ENCODE measurements at regions not wholly inside any gene's neighbourhood (a gene's known extent, or its start where the extent isn't known, plus 50 kb on each side); places are given as distances from the start of the nearest gene placed in this dataset.
A peak's percentile ranks its signal among the peaks of the same experiment; 100 is the strongest.
"Not testable (repeated sequence)": the region's sequence is repeated elsewhere in the genome, so short reads cannot be mapped to it uniquely, and the experiment has no call there.

DNA sequence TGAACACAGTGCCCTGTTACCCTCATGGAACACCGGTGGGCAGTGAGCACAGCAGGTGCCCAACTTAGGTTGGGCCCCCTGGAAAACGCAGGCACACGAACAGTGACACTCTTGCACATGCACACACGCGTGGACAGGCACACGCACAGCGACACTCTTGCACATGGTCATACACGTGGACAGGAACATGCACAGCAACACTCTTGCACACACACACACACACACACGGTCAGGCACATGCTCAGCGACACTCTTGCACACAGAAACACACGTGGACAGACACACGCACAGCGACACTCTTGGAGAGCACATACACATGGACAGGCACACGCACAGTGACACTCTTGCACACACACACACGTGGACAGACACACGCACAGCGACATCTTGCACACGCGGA, 559.4 kb upstream of the ADAMTS16 start:
- no peak for DNase-seq
- no peak for ATAC-seq
- intact Hi-C loops (cut with DNase I), result no loop called here

DNA sequence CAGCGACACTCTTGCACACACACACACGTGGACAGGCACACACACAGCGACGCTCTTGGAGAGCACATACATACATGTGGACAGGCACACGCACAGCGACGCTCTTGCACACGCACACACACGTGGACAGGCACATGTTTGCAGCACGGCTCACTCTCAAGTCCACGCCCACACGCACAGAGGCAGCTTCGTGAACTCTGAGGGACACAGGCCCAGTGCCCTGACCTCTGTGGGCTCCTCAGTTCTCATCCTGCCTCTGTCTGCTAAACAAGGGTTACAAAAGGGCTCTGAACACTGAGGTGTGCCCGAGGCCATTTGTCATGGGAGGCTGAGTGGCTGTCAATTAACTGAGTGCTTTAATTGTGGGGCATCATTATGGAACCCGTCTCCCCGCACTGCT, 558.8 kb upstream of the ADAMTS16 start:
- no peak for DNase-seq
- intact Hi-C loops (cut with DNase I), result no loop called here

DNA sequence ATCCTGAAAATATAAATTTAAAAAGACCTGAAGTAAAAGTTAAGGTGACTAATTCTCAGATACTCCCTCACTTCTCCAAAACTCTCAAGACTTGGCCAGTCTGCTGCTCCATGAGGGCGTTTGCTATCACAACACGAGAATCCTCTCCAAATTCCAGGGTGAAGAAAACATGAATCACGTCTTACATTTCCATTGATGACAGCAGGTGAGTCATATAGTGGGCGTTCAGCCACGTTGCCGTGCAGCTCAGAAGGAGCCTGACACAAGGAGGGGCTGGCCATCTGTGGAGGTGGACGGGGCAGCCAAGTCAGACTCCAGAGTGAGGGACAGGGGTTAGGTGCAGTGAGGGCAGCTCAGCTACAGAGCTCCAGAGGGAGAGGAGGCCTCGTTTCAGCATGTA, 555.1 kb upstream of the ADAMTS16 start:
- peak; percentile 27 to 95 for ATAC-seq
- DNase-seq, result peak; percentile 23
- intact Hi-C loops (cut with DNase I), result no loop called here

More for the DNA sequence above, 558.8 kb upstream of the ADAMTS16 start:
- ATAC-seq, result no peak

DNA sequence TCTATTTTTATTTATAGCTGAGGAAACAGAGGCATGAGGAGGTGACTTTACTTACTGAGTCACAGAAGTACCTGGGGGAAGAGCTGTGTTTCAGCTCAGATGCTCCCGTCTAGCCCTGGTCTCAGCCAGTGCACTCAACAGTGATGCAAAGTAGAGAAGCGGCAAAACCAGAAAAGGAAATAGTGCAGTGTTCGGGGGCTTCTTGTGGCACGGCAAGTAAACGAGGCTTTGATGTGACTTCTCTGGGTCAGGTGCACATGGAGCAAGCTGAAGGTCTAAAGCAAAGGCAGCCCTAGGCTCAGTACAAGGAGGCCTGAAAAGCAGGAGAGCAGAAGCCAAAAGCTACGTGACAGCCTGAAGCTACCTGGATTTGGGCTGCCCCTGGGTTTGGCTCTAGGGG, 526.7 kb upstream of the ADAMTS16 start:
- DNase-seq, result no peak
- no peak for ATAC-seq
- intact Hi-C loops (cut with DNase I), result no loop called here

DNA sequence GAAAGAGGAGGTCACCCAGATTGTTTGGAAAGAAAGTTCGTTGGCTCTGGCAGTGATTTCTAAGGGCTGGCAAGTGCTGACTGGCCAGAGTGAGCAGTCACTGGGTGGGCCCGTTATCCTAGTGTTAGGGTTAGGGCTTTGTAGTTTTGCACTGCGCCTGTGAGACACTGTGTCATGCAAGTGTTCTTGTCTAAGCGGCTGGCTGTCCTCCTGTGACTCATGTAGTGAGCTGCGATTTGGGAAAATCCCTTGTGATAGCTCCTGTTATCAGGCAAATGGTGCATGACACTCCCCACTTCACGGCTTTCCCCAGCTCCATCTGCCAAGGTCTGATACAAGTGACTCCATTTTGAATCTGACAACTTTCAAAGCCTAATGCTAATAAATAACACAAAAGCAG, 526.0 kb upstream of the ADAMTS16 start:
- ATAC-seq, result peak in 1 of 2 donors; percentile 71
- peak; percentile 25 for DNase-seq
- intact Hi-C loops (cut with DNase I), result no loop called here

DNA sequence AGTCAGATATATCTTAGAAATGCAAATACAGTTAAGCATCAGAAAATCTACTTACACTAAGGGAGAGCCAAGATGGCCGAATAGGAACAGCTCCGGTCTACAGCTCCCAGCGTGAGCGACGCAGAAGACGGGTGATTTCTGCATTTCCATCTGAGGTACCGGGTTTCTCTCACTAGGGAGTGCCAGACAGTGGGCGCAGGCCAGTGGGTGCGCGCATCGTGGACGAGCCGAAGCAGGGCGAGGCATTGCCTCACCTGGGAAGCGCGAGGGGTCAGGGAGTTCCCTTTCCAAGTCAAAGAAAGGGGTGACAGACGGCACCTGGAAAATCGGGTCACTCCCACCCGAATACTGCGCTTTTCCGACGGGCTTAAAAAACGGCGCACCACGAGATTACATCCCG, 524.8 kb upstream of the ADAMTS16 start:
- DNase-seq; ATAC-seq; intact Hi-C loops (cut with DNase I): not testable (repeated sequence)

DNA sequence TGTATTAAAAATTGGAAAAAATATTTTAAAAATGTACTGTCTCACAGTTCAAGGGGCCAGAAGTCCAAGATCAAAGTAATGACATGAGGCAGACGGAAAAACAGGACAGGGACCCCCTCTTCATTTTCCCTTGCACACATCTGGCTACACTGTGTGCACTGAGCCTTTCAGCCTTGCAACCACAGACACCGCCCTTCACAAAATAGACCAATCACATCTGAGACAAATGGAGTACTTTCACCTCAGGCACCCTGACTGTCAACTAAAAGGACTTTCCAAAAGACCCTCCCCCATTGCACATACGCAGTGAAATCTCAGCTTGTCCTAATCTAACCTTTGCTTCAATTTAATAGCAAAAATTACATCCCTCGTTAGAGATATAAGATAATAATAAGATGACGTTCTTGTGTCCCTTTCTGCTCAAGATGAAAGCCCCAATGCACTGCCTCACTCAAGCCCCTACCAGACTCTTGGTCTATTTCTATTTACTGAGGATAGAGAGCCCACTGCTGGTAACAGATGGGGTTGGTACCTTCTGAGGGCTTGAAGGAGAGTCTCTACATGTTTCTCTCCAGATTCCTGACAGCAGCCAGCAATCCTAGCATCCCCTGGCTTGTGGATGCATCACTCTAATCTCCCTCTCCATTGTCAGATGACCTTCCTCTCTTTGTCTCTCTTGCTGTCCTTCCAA, 514.8 kb upstream of the ADAMTS16 start:
- ATAC-seq, result no peak
- no peak for DNase-seq
- intact Hi-C loops (cut with DNase I), result no loop called here

DNA sequence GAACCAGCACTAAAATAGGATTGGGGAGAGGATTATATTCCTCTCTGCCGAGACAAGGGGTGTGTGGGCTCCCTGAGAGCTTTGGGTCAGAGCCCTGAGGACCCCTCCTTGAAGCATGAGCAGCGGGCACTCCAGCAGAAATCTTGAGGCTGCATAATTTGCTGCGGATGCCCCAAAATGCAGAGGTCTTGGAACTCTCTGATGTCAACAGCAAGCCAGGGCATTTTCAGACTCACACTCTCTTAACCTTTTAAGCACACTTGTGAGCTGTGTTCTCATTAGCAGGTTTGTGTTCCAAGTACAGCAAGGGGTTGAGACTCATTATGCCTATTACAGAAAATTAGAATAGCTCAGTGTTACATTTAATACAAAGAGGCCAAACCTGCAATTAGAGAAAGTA, 513.0 kb upstream of the ADAMTS16 start:
- intact Hi-C loops (cut with DNase I), result no loop called here
- ATAC-seq (no peak), DNase-seq (no peak)

DNA sequence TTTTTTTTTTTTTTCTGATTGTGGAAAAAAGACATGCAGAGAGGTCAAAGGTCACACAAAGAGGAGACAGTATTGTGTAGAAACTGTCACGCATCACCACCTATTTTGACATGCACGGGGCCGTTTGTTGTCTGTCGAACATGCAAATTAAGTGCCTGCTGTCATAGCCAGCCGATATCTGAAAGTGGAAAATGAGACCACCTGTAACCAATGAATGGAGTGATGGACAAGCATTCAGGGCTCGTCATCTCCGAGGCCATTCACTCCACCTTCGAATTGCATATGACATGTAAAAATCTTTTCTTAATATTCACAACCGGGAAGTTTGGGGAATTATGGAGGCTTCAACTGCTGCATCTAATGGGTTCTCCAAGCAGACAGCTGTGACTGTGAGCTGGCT, 512.2 kb upstream of the ADAMTS16 start:
- ATAC-seq (no peak), DNase-seq (no peak)
- intact Hi-C loops (cut with DNase I), result no loop called here

DNA sequence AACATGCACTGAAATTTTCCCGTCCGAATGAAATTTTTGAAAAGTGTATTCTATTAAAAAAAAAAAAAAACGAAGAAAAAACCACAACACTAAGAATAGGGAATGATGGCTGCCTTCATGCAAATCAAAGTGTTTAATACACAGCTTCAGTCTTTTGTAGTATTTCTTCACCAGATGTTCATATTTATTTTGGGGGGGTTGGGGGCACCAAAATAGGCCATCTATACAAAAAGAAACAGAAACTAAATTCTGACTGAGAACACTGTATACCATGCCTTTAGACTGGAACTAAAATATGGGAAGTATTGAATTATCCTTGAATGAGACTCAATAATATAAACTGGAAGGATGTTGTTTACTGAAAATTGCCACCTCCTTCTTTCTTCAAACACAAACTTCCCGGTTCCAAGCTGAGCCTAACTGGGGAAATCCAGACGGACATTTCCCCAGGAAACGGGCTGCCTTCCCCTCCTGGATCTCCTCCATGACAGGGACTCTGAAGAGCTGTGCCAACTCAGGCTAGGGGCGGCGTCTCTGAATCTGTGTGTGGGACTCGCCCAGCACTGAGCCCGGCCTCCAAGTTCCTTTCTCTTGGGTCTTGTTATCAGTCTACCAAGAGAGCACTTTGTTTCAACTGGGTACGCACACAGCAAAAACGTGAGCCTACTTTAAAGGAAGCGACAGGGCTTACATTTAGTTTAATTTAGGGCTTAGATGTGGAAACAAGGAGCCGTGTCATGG, 511.3 kb upstream of the ADAMTS16 start:
- intact Hi-C loops (cut with DNase I), result no loop called here
- ATAC-seq (peak in 1 of 2 donors; percentile 35), DNase-seq (no peak)

DNA sequence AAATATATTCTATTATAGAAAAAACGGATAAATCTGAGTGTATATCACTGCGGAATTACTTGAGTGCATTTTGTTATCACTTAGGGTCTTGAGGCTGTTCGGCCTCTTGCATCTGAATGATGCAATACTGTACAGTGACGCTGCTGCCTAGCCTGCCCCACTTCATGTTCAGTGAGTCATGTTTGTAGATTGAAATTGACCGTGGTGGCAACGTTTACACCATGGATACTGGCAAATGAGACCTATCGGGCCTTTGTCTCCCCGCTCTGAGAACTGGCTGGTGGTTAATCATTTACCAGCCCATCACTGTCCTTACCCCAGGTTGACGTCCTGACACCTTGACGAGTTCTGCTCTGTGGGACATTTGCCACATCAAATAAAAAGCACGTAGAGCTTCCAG, 510.1 kb upstream of the ADAMTS16 start:
- ATAC-seq (no peak), DNase-seq (no peak)
- intact Hi-C loops (cut with DNase I), result no loop called here

DNA sequence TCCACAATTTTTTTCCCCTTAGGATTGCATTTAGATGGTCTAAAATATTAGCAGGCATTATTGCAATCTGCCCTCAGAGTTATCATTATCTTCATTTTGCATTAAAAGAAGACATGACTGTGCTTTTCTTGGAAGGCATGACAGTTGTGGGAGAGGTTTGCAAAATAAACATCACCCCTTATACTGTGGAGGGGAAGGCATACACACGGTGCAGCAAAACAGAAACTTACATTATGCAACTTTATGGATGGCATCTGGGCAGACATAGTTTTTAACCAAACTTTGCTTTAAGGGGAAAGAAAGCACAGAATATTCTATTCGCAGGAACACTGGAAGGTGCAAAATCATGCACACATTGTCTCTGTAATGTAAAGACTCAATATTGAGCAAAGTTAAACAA, 505.8 kb upstream of the ADAMTS16 start:
- intact Hi-C loops (cut with DNase I), result no loop called here
- DNase-seq (no peak), ATAC-seq (peak in 1 of 2 donors; percentile 37)

DNA sequence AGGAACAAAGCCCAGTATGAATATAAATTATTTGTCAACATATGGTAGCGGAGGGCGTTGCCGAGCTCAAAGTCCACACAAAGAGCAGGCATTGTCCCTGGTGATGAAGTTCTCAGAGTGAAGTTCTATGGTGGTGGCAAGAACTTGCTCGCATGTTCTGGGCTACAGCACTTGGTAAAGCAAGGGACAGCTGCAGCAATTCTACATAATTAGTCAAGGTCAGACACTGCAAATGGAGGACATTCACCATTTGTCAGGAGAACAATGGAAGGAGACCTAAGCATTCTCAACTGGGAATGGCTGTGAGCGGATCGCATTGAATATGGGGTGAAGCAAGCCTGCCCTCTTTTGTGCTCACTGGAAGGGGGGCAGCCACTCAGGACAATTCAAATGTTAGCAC, 503.8 kb upstream of the ADAMTS16 start:
- DNase-seq, result no peak

DNA sequence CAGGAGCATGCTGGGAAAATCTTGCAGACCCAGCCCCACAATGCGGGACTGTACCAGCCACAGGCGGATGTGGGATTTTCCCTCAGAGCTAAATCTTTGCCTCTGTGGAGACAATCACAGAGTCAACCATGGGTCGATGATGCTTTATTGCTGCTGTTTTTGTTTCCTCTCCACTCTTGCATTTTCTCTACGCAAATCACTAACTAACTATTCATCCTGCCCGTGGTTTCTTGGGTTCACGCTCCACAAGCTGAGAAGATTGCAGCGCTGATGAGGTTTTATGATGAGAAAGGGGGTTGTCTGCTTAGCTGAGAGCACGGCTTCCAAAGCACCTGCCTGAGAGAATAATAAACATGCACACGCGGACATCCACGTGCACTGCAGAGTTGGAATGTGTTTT, 500.2 kb upstream of the ADAMTS16 start:
- DNase-seq (no peak), ATAC-seq (no peak)
- intact Hi-C loops (cut with DNase I), result no loop called here

More for the DNA sequence above, 503.8 kb upstream of the ADAMTS16 start:
- ATAC-seq, result no peak
- intact Hi-C loops (cut with DNase I), result no loop called here

DNA sequence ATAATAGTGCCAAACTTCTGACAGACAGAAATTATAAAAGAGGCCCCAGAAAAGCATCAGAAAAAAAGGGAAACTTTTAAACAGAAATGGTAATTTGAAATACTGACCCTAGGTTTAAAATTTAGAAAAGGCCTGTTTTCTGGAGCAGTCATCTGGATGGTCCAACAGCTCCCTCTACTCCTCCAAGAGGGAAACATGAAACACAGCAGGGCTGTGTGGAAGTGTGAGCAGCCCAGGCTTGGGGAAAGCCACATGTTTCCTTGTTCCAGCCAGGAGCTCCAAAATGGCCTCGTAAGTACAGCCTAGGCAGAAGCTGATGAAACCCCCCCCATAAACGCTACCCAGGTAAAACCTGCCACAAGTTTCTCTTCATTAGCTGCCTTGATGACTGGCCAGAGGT, 499.3 kb upstream of the ADAMTS16 start:
- intact Hi-C loops (cut with DNase I), result no loop called here
- no peak for DNase-seq
- peak in 1 of 2 donors; percentile 69 for ATAC-seq

DNA sequence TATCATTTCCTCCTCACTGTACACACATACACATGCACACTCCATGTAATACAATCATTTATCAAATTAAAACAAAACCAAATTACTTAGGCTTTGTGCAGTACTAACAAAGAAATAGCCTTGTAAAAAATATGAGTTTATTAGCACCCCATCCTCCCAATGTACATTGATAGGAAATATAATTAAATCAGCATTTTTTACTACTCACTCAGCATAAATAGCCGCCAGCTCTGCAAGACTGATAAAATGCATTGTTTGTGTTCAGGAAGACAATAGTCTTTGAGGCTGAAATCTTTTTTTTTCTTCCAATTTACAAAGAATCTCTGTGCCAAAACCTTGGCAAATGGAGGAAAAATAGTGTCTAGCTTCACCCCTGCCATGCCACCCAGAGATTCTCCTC, 497.6 kb upstream of the ADAMTS16 start:
- intact Hi-C loops (cut with DNase I), result no loop called here
- DNase-seq, result no peak
- ATAC-seq, result no peak

DNA sequence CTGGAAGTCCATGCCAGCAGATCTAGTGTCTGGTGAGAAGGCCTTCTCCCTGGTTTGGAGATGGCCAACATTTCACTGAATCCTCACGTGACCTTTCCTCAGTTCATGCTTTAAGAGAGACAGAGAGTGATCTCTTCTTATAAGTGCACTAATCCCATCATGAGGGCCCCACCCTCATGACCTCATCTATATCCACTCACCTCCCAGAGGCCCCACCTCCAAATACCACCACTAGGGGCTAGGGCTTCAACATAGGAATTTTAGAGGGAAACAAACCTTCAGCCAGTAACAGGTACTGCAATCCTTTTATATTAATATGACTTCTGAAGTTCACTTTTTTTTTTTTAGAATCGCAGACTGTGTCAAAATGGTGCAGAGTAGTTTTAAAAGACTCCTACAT, 496.9 kb upstream of the ADAMTS16 start:
- intact Hi-C loops (cut with DNase I), result no loop called here
- no peak for DNase-seq
- ATAC-seq, result no peak

DNA sequence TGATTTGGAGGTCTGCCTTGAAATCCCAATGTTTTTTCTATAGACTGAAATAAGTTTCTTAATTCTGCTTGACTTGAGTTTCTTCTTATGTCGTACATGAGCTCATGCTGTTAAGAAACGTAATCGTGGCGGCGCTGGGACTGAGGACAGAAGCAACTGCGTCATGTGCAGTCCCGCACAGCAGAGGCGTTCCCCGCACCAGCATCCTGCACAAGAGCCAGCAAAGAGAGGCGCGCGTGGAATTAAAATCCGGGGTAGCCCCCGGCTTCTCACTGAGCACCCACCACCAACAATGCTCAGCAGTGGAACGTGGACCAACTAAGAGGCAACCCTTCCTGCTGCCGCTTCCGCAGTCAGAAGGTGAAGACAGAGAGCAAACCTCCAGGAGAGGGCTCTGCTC, 496.2 kb upstream of the ADAMTS16 start:
- no peak for ATAC-seq
- DNase-seq, result no peak
- intact Hi-C loops (cut with DNase I), result no loop called here

DNA sequence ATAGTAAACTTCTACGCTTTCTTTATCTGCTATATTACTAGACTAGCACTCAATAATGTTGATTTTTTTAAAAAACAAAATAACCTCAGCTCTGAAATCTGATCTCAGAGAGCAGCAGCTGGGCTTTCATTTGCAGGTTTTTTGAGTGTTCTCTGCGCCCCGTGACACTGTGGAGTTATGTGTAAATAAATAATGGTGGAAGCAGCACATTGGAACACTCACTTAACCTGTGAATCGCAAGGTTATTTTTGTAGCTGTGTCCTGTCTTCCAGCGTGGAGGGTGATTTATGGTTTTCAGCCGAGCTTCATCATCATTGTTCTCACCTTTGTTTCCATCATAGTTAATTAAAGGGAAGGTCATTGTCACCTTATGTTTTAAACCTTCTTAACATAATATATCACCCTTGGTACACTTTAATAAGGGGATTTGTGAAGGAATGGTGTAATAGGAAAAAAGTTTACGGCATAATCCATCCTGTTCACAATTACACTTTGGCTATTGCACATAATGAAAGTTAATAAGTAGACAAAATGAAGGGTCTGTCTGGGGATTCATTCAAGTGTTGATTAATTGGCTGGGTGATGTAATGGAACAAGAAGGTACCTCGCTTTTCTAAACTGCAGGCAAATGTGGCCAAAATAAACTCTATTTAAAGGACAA, 493.3 kb upstream of the ADAMTS16 start:
- no peak for ATAC-seq
- intact Hi-C loops (cut with DNase I), result no loop called here
- no peak for DNase-seq

DNA sequence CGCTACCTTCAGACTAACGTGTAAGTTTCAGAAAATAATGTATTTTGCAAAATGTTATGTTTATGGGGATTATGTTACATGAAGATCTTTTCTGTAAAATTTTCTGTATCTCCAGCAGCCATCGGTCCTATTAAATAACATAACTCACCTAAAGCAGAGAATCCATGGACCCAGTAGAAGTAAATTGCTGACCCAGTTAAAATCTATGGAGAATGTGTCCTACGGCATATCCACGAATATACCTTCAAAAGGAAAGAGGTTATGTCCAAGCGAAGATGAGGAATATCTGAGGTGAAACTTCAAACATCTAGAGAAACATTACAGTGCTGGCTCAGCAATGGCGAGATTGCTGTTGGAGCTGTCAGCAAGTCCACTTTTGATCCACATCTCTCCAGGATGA, 492.2 kb upstream of the ADAMTS16 start:
- no peak for DNase-seq
- intact Hi-C loops (cut with DNase I), result no loop called here

More for the DNA sequence above, 492.2 kb upstream of the ADAMTS16 start:
- ATAC-seq, result no peak
